ENCODE measurements at regions not wholly inside any gene's neighbourhood (a gene's known extent, or its start where the extent isn't known, plus 50 kb on each side); places are given as distances from the start of the nearest gene placed in this dataset.

- no peak for DNase-seq
- no peak for TF ChIP-seq CTCF (IDR thresholded peaks at IDR 0.05; ENCODE audit: partially characterized antibody, unreplicated experiment)
- Mint-ChIP-seq H3K4me3 (ENCODE audit: unreplicated experiment) (no peak overlapping the region), H3K27ac (ENCODE audit: unreplicated experiment) (no peak overlapping the region), H3K27me3 (ENCODE audit: unreplicated experiment) (peaks cover 8% of the 10 kb centered on the region), H3K9me3 (ENCODE audit: unreplicated experiment) (peaks cover 1% of the 10 kb centered on the region), H3K36me3 (ENCODE audit: unreplicated experiment) (peaks cover 5% of the 10 kb centered on the region), H3K4me1 (ENCODE audit: low read depth, unreplicated experiment) (no peaks in the 10 kb centered on the region)
Measured at GRCh38 chr1:9179463-9180110, 50.7 kb upstream of the GPR157 start.

- Mint-ChIP-seq H3K4me3 (ENCODE audit: unreplicated experiment) (peak overlapping the region; percentile 3), H3K27me3 (ENCODE audit: unreplicated experiment) (peaks cover 8% of the 10 kb centered on the region), H3K27ac (ENCODE audit: unreplicated experiment) (no peak overlapping the region), H3K4me1 (ENCODE audit: low read depth, unreplicated experiment) (no peaks in the 10 kb centered on the region), H3K9me3 (ENCODE audit: unreplicated experiment) (peaks cover 1% of the 10 kb centered on the region), H3K36me3 (ENCODE audit: unreplicated experiment) (no peaks in the 10 kb centered on the region)
- no peak for TF ChIP-seq CTCF (IDR thresholded peaks at IDR 0.05; ENCODE audit: partially characterized antibody, unreplicated experiment)
- no peak for DNase-seq
Measured at GRCh38 chr1:9180111-9180819, 51.4 kb upstream of the GPR157 start.

GRCh38 chr1:9181176-9181906 lies 52.4 kb upstream of the GPR157 start:
- peak overlapping the region; percentile 28 for H3K27ac Mint-ChIP-seq (ENCODE audit: unreplicated experiment)

GRCh38 chr1:9181990-9182783 lies 52.4 kb upstream of the H6PD start:
- peaks cover 8% of the 10 kb centered on the region for H3K27me3 Mint-ChIP-seq (ENCODE audit: unreplicated experiment)
- no peak for TF ChIP-seq CTCF (IDR thresholded peaks at IDR 0.05; ENCODE audit: partially characterized antibody, unreplicated experiment)
- H3K36me3 Mint-ChIP-seq (ENCODE audit: unreplicated experiment) = no peaks in the 10 kb centered on the region
- no peaks in the 10 kb centered on the region for H3K4me1 Mint-ChIP-seq (ENCODE audit: low read depth, unreplicated experiment)
- H3K4me3 Mint-ChIP-seq (ENCODE audit: unreplicated experiment) = peak overlapping the region; percentile 89
- peaks cover 1% of the 10 kb centered on the region for H3K9me3 Mint-ChIP-seq (ENCODE audit: unreplicated experiment)
- no peak overlapping the region for H3K27ac Mint-ChIP-seq (ENCODE audit: unreplicated experiment)
- peak; percentile 55 for DNase-seq

More at GRCh38 chr1:9181176-9181906, 52.4 kb upstream of the GPR157 start:
- no peaks in the 10 kb centered on the region for H3K36me3 Mint-ChIP-seq (ENCODE audit: unreplicated experiment)
- peaks cover 8% of the 10 kb centered on the region for H3K27me3 Mint-ChIP-seq (ENCODE audit: unreplicated experiment)
- peak overlapping the region; percentile 89 for H3K4me3 Mint-ChIP-seq (ENCODE audit: unreplicated experiment)
- TF ChIP-seq CTCF (IDR thresholded peaks at IDR 0.05; ENCODE audit: partially characterized antibody, unreplicated experiment) = peak; percentile 97
- DNase-seq = peak; percentile 90
- no peaks in the 10 kb centered on the region for H3K4me1 Mint-ChIP-seq (ENCODE audit: low read depth, unreplicated experiment)
- H3K9me3 Mint-ChIP-seq (ENCODE audit: unreplicated experiment) = peaks cover 1% of the 10 kb centered on the region
